Activated naive CD8-positive, alpha-beta T cell treated with anti-CD3 and anti-CD28 coated beads, Interleukin-2, amount 50 U/mL, for 24 hours (primary cell): ENCODE measurements at regions not wholly inside any gene's neighbourhood (a gene's known extent, or its start where the extent isn't known, plus 50 kb on each side); places are given as distances from the start of the nearest gene placed in this dataset.

Source experiments
- ATAC-seq: fragments of 150-1000 bp; cut with Tn5 transposase; one replicate; pipeline ENCODE4 v1.10.0; 2021
- DNase-seq: peaks from one replicate; pipeline ENCODE4 v3.0.0; 2021
- H3K27ac Mint-ChIP-seq: one replicate; pipeline ENCODE4 v1.8.0; 2021; ENCODE audit warnings: mild to moderate bottlenecking, mixed read lengths
- H3K27me3 Mint-ChIP-seq: one replicate; pipeline ENCODE4 v1.8.0; 2021; ENCODE audit warnings: mixed read lengths
- H3K36me3 Mint-ChIP-seq: one replicate; pipeline ENCODE4 v1.8.0; 2021; ENCODE audit warnings: low read depth, mixed read lengths
- H3K4me1 Mint-ChIP-seq: one replicate; pipeline ENCODE4 v1.8.0; 2021; ENCODE audit warnings: mixed read lengths
- H3K4me3 Mint-ChIP-seq: one replicate; pipeline ENCODE4 v1.8.0; 2021; ENCODE audit warnings: mild to moderate bottlenecking, moderate library complexity, mixed read lengths
- H3K9me3 Mint-ChIP-seq: one replicate; pipeline ENCODE4 v1.8.0; 2021; ENCODE audit warnings: mixed read lengths

- Mint-ChIP-seq H3K36me3 (no peaks in the 10 kb centered on the region), H3K27me3 (no peaks in the 10 kb centered on the region), H3K27ac (no peak overlapping the region), H3K4me1 (no peaks in the 10 kb centered on the region), H3K4me3 (no peak overlapping the region), H3K9me3 (no peaks in the 10 kb centered on the region)
- DNase-seq (no peak), ATAC-seq (no peak)
Measured at GRCh38 chr3:135310317-135310716, 515.3 kb downstream of the EPHB1 start.

GRCh38 chr3:135311699-135312098 lies 516.6 kb downstream of the EPHB1 start:
- H3K4me3 Mint-ChIP-seq, result no peak overlapping the region
- H3K36me3 Mint-ChIP-seq, result no peaks in the 10 kb centered on the region
- no peak for DNase-seq
- no peak overlapping the region for H3K27ac Mint-ChIP-seq
- H3K27me3 Mint-ChIP-seq, result no peaks in the 10 kb centered on the region
- H3K9me3 Mint-ChIP-seq, result no peaks in the 10 kb centered on the region
- no peak for ATAC-seq
- H3K4me1 Mint-ChIP-seq, result no peaks in the 10 kb centered on the region

- no peak overlapping the region for H3K4me3 Mint-ChIP-seq
- ATAC-seq (no peak), DNase-seq (no peak)
- no peaks in the 10 kb centered on the region for H3K9me3 Mint-ChIP-seq
- H3K4me1 Mint-ChIP-seq, result no peaks in the 10 kb centered on the region
- H3K27me3 Mint-ChIP-seq, result no peaks in the 10 kb centered on the region
- no peaks in the 10 kb centered on the region for H3K36me3 Mint-ChIP-seq
- no peak overlapping the region for H3K27ac Mint-ChIP-seq
Measured at GRCh38 chr3:135314237-135314636, 519.2 kb downstream of the EPHB1 start.

DNA sequence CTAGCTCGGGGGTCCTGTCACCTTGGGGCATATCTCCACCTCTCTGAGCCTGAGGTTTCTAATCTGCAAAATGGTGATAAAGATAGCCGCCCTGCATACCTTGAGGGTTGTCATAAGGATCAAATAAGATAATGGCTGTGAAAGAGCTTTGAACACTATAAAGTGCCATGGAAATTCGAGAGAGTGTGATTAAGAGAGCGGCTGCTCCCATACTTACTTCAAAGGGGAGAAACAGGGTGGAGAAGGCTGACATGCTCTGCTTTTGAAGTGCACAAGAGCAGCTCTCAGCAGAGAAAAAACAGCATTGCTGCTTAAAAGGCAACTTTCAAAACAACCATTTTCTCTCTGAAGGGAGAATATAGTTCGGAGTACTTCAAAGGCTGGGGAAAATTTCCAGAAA lies 529.2 kb downstream of the EPHB1 start:
- Mint-ChIP-seq H3K9me3 (peaks cover 5% of the 10 kb centered on the region), H3K27ac (no peak overlapping the region), H3K36me3 (no peaks in the 10 kb centered on the region), H3K27me3 (no peaks in the 10 kb centered on the region), H3K4me1 (no peaks in the 10 kb centered on the region), H3K4me3 (no peak overlapping the region)
- ATAC-seq, result no peak
- DNase-seq, result no peak

DNA sequence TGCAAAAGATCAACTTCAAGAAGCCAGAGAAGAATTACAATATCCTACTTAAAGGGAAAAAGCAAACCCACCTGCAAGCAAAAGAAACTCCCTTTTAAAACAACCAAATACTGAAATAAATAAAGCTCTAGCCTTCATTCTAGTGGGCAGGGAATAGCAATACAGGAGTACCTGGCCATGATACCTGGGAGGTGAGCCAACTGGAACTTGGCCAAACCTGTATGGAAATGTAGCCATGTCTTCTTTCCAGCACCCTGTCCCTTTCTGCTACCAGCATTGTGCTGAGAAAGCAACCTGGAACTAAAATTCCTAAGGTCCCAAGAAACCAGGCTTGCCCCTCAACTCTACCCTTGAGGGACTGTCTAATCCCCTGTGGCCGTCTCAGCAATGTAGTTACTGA lies 530.0 kb downstream of the EPHB1 start:
- Mint-ChIP-seq H3K27ac (no peak overlapping the region), H3K4me1 (no peaks in the 10 kb centered on the region), H3K4me3 (no peak overlapping the region), H3K27me3 (no peaks in the 10 kb centered on the region), H3K9me3 (peaks cover 3% of the 10 kb centered on the region), H3K36me3 (no peaks in the 10 kb centered on the region)
- ATAC-seq, result no peak
- no peak for DNase-seq

- no peak for ATAC-seq
- Mint-ChIP-seq H3K27ac (no peak overlapping the region), H3K4me3 (no peak overlapping the region), H3K9me3 (no peaks in the 10 kb centered on the region), H3K27me3 (no peaks in the 10 kb centered on the region), H3K4me1 (no peaks in the 10 kb centered on the region), H3K36me3 (no peaks in the 10 kb centered on the region)
- DNase-seq, result no peak
Measured at GRCh38 chr3:135325726-135326235, 530.7 kb downstream of the EPHB1 start.

DNA sequence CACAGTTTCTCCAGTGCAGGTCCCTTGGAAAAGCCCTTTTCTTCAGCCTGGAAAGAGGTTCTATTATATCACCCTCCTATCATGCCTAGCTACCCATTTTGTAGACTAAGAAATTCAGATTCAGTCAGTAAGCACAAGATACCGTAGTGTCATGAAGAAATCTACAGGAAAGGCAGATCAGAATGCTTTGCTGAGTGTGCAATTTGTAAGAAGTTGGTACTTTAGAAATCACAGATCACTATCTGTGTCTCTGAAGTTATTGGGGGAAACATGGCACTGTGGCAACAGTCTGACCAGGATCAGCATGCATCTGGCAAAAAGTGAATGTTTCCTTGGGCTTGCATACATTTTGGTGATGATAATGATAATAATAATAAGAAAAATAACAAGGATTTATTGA lies 531.8 kb downstream of the EPHB1 start:
- no peak overlapping the region for H3K27ac Mint-ChIP-seq

GRCh38 chr3:135328036-135328435 lies 533.0 kb downstream of the EPHB1 start:
- DNase-seq (no peak), ATAC-seq (no peak)
- no peaks in the 10 kb centered on the region for H3K4me1 Mint-ChIP-seq
- no peak overlapping the region for H3K27ac Mint-ChIP-seq
- no peaks in the 10 kb centered on the region for H3K36me3 Mint-ChIP-seq
- no peak overlapping the region for H3K4me3 Mint-ChIP-seq
- H3K27me3 Mint-ChIP-seq, result no peaks in the 10 kb centered on the region
- peaks cover 5% of the 10 kb centered on the region for H3K9me3 Mint-ChIP-seq

More for the DNA sequence above, 531.8 kb downstream of the EPHB1 start:
- Mint-ChIP-seq H3K4me1 (no peaks in the 10 kb centered on the region), H3K36me3 (no peaks in the 10 kb centered on the region), H3K4me3 (no peak overlapping the region), H3K9me3 (no peaks in the 10 kb centered on the region), H3K27me3 (no peaks in the 10 kb centered on the region)
- DNase-seq (no peak), ATAC-seq (no peak)

DNA sequence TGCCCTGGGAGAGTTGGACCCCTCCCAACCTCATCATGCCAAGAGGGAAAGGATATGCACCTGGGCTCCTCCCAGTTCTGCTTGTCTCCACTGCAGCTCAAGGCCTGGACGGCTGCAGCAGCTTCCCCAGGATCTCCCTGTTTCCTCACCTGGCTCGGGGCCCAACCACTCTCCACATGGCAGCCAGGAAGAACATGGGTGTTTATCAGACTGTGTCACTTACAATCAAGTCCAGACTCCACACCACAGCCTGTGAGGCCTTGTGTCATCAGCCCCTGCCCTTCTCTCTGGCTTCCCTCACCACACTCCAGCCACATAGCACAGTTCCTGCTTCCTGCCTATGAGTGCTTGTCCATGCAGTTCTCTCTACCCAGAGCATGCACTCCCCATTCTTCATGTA lies 534.4 kb downstream of the EPHB1 start:
- Mint-ChIP-seq H3K4me3 (no peak overlapping the region), H3K4me1 (no peaks in the 10 kb centered on the region), H3K36me3 (no peaks in the 10 kb centered on the region), H3K27ac (no peak overlapping the region), H3K27me3 (no peaks in the 10 kb centered on the region), H3K9me3 (peaks cover 5% of the 10 kb centered on the region)
- DNase-seq (no peak), ATAC-seq (no peak)

- no peak for ATAC-seq
- H3K27ac Mint-ChIP-seq, result no peak overlapping the region
- H3K27me3 Mint-ChIP-seq, result no peaks in the 10 kb centered on the region
- H3K36me3 Mint-ChIP-seq, result no peaks in the 10 kb centered on the region
- H3K4me3 Mint-ChIP-seq, result no peak overlapping the region
- no peaks in the 10 kb centered on the region for H3K4me1 Mint-ChIP-seq
- peaks cover 17% of the 10 kb centered on the region for H3K9me3 Mint-ChIP-seq
- no peak for DNase-seq
Measured at GRCh38 chr3:135337192-135337591, 542.1 kb downstream of the EPHB1 start.

- ATAC-seq, result no peak
- Mint-ChIP-seq H3K4me1 (no peaks in the 10 kb centered on the region), H3K9me3 (no peaks in the 10 kb centered on the region), H3K27me3 (no peaks in the 10 kb centered on the region), H3K4me3 (no peak overlapping the region), H3K36me3 (no peaks in the 10 kb centered on the region), H3K27ac (no peak overlapping the region)
- DNase-seq, result no peak
Measured at GRCh38 chr3:135348690-135349089, 553.6 kb downstream of the EPHB1 start.

DNA sequence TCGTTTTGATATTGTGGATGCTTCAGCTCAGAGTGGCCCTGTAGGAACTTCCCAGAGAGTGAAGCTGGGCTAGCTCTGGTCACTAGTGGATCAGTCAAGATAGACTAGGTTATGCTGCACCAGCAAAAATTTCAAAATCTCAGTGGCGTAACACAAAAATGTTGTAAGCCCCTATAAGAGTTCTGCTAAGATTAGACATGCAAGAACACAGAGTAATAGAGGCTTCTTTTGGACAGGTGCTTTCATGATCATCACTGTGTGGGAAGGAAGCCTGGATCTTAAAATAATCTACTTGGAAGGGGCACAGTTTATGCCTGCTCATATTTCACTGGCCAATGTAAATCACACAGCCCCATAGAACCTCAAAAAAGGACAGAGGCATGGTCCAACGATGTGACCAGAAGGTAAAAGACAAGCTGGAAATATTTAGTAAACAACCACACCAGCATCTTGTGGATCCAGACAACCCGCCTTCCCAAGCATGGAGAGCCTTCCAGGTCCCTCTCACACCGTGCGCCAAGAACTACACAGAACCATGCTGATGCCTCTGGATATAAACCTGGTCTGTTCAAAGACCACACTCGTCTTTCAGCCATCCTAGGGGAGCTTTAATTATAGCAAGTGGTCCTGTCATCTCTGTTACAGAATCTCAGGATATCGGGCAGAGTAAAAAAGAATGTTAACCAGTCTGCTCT lies 554.3 kb downstream of the EPHB1 start:
- Mint-ChIP-seq H3K36me3 (no peaks in the 10 kb centered on the region), H3K4me3 (no peak overlapping the region)

GRCh38 chr3:135352213-135352612 lies 557.2 kb downstream of the EPHB1 start:
- H3K27ac Mint-ChIP-seq, result no peak overlapping the region
- no peaks in the 10 kb centered on the region for H3K36me3 Mint-ChIP-seq
- no peaks in the 10 kb centered on the region for H3K27me3 Mint-ChIP-seq
- DNase-seq (no peak), ATAC-seq (no peak)
- no peaks in the 10 kb centered on the region for H3K4me1 Mint-ChIP-seq
- no peak overlapping the region for H3K4me3 Mint-ChIP-seq
- peaks cover 5% of the 10 kb centered on the region for H3K9me3 Mint-ChIP-seq

More for the DNA sequence above, 554.3 kb downstream of the EPHB1 start:
- Mint-ChIP-seq H3K4me1 (no peaks in the 10 kb centered on the region), H3K27me3 (no peaks in the 10 kb centered on the region), H3K9me3 (peaks cover 5% of the 10 kb centered on the region), H3K27ac (no peak overlapping the region)
- no peak for ATAC-seq
- no peak for DNase-seq

GRCh38 chr3:135362889-135363288 lies 567.8 kb downstream of the EPHB1 start:
- H3K27ac Mint-ChIP-seq, result no peak overlapping the region
- no peaks in the 10 kb centered on the region for H3K27me3 Mint-ChIP-seq
- no peak overlapping the region for H3K4me3 Mint-ChIP-seq
- DNase-seq (no peak), ATAC-seq (no peak)
- H3K9me3 Mint-ChIP-seq, result no peaks in the 10 kb centered on the region
- H3K4me1 Mint-ChIP-seq, result no peaks in the 10 kb centered on the region
- no peaks in the 10 kb centered on the region for H3K36me3 Mint-ChIP-seq

GRCh38 chr3:135364676-135365075 lies 569.6 kb downstream of the EPHB1 start:
- Mint-ChIP-seq H3K27me3 (no peaks in the 10 kb centered on the region), H3K36me3 (no peaks in the 10 kb centered on the region), H3K27ac (no peak overlapping the region), H3K4me3 (no peak overlapping the region), H3K9me3 (no peaks in the 10 kb centered on the region), H3K4me1 (no peaks in the 10 kb centered on the region)
- DNase-seq, result no peak
- no peak for ATAC-seq

- Mint-ChIP-seq H3K9me3 (no peaks in the 10 kb centered on the region), H3K4me3 (no peak overlapping the region), H3K4me1 (no peaks in the 10 kb centered on the region), H3K36me3 (no peaks in the 10 kb centered on the region), H3K27ac (no peak overlapping the region), H3K27me3 (no peaks in the 10 kb centered on the region)
- ATAC-seq, result no peak
- DNase-seq, result no peak
Measured at GRCh38 chr3:135366816-135367215, 571.8 kb downstream of the EPHB1 start.
